Fibroblast of mammary gland (primary cell): ENCODE measurements at regions not wholly inside any gene's neighbourhood (a gene's known extent, or its start where the extent isn't known, plus 50 kb on each side); places are given as distances from the start of the nearest gene placed in this dataset.
A peak's percentile ranks its signal among the peaks of the same experiment; 100 is the strongest.
"Not testable (repeated sequence)": the region's sequence is repeated elsewhere in the genome, so short reads cannot be mapped to it uniquely, and the experiment has no call there.

Experiments used
- DNase-seq: peaks from one replicate; pipeline ENCODE4 v3.0.0-alpha.2; 2010; ENCODE audit warnings: low read depth
- H3K4me3 ChIP-seq: 2 replicates; pipeline ENCODE4 v1.5.1; 2011; ENCODE audit warnings: low read depth, mild to moderate bottlenecking, low read length, moderate library complexity; ENCODE audit not compliant: control insufficient read depth
- TF ChIP-seq, protein P1 (sequence below): conservative IDR thresholded peaks from 2 replicates; pipeline ENCODE4 v1.5.1; 2011; ENCODE audit warnings: low read depth, low read length, inconsistent platforms; ENCODE audit not compliant: control insufficient read depth, insufficient read depth

DNA sequence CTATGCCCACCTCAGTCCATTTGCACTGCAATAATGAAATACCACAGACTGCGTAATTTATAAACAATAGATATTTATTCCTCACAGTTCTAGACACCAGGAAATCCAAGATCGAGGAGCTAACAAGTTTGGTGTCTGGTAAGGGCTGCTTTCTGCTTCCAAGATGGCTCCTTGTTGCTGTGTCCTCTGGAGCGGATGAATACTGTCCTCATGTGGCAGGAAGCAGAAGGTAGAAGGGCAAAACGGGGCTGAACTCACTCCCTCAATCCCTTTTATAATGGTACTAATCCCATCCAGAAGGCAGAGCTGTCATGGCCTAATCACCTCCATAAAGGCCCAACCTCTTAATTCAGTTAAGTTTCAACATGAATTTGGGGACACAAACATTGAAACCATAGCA is 75.3 kb downstream of the P2RY1 start:
- TF ChIP-seq, protein P1, sequence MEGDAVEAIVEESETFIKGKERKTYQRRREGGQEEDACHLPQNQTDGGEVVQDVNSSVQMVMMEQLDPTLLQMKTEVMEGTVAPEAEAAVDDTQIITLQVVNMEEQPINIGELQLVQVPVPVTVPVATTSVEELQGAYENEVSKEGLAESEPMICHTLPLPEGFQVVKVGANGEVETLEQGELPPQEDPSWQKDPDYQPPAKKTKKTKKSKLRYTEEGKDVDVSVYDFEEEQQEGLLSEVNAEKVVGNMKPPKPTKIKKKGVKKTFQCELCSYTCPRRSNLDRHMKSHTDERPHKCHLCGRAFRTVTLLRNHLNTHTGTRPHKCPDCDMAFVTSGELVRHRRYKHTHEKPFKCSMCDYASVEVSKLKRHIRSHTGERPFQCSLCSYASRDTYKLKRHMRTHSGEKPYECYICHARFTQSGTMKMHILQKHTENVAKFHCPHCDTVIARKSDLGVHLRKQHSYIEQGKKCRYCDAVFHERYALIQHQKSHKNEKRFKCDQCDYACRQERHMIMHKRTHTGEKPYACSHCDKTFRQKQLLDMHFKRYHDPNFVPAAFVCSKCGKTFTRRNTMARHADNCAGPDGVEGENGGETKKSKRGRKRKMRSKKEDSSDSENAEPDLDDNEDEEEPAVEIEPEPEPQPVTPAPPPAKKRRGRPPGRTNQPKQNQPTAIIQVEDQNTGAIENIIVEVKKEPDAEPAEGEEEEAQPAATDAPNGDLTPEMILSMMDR: no peak
- no peak overlapping the region for H3K4me3 ChIP-seq
- peak; percentile 4 for DNase-seq

DNA sequence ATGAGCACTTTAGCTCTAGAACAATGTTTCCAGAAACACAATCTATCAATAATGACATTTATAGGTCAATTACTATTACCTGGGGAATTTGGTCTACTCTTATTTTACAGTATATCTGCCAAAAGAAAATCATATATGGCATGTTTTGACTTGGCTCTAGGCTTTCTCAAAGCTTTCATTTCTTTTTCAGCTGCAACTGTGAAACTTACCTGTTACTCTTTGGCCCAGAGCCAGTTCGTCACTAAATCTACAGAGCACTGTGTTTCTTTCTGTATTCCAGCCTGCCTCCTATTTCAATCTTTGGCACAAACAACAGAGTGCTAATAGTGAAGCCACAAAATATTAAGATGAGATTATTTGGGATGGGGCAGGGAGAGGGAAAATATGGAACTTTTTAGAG is 76.0 kb downstream of the P2RY1 start:
- H3K4me3 ChIP-seq: no peak overlapping the region
- TF ChIP-seq, protein P1: no peak
- DNase-seq: no peak

DNA sequence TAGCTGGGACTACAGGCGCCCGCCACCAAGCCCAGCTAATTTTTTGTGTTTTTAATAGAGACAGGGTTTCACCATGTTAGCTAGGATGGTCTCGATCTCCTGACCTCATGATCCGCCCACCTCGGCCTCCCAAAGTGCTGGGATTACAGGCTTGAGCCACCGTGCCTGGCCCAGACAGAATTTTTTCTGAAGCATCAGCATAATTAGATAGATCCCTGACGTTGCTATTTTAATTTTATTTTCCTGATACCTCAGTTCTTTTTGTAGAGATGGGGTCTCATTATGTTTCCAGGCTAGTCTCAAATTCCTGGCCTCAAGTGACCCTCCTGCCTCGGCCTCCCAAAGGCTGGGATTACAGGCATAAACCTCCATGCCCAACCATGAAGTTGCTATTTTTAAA is 79.8 kb downstream of the P2RY1 start:
- DNase-seq, H3K4me3 ChIP-seq: not testable (repeated sequence)

DNA sequence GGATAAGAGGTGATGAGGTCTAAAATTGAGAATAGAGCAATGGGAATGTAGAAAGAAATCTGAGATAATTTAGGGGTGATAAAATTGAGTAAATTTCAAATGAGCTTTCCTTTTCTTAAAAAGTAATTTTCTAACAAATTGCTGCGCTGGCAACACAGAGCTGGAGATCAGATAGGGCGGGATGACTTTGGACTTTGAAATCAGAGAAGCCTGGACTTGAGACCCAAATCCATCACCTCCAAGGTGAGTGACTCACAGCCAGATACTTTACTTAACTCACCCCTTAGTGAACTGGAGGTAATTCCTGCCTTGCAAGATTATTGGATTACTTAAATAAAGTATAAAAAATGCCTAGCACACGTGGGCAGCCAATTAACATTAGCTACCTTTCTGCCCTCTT is 80.8 kb downstream of the P2RY1 start:
- TF ChIP-seq, protein P1: no peak
- H3K4me3 ChIP-seq: no peak overlapping the region
- no peak for DNase-seq

DNA sequence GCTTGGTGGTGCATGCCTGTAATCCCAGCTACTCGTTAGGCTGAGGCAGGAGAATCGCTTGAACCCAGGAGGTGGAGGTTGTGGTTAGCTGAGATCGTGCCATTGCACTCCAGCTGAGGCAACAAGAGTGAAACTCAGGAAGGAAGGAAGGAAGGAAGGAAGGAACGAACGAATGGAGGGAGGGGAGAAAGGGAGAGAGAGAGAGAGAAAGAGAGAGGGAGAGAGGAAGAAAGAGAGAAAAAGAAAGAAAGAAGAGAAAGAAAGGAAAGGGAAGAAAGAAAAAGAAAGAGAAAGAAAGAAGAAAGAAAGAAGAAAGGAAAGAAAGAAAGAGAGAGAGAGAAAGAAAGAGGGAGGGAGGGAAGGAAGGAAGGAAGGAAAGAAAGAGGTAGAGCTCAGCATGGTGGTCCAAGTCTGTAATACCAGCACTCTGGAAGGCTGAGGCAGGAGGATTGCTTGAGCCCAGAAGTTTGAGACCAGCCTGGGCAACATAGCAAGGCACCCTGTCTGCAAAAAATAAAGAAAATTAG is 81.9 kb downstream of the P2RY1 start:
- H3K4me3 ChIP-seq: no peak overlapping the region
- TF ChIP-seq, protein P1: no peak
- DNase-seq: no peak

DNA sequence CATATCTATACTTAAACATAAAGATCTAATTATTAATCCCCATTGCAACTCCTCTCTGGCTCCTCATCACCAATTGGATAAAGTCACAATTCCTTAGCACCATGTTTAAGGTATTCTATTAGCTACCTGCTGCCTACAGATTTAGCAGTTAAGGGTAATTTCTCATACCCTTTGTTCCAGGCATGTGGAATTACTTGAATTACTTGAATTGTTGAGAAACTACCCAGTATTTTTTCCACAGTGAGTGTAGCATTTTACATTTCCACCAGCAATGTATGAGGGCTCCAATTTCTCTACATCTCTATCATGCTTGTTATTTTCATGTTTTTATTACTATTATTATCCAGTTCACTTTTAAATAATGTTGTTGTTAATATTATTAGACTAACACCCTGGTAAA is 86.4 kb downstream of the P2RY1 start:
- TF ChIP-seq, protein P1: no peak
- DNase-seq: no peak
- no peak overlapping the region for H3K4me3 ChIP-seq

DNA sequence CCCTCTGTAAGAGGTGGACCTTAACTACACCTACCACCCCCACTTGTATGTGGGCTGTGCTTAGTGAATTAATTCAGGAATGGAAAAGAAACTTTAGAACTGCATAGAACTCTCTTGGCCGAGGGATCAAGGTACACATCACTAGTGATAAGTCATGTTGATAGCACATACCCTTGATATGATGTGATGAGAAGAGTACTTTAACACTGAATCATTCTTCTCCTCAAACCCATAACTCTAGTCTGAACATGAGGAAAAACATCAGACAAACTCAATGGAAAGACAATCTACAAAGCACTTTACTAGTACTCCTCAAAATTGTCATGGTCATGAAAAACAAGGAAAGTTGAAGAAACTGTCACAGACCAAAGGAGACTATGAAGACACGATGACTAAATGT is 87.6 kb downstream of the P2RY1 start:
- no peak overlapping the region for H3K4me3 ChIP-seq
- DNase-seq: no peak
- TF ChIP-seq, protein P1: no peak

DNA sequence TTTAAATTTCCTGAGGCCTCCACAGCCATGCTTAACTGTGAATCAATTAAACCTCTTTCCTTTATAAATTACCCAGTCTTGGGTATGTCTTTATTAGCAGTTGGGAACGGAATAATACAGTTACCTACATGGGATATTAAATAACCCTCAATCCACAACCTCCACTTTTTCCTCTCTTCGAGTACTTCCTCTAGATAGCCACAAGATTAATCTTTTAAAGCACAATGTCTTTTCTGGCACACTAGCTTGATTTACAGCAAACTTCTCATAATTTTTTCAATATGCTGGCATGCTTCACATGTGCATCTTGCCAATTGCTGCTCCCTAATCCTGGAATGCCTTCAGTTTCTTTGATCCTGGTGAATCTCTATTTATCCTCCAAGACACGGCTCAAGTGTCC is 92.2 kb downstream of the P2RY1 start:
- no peak for DNase-seq
- no peak overlapping the region for H3K4me3 ChIP-seq
- TF ChIP-seq, protein P1: no peak
